ENCODE measurements at regions not wholly inside any gene's neighbourhood (a gene's known extent, or its start where the extent isn't known, plus 50 kb on each side); places are given as distances from the start of the nearest gene placed in this dataset.

DNA sequence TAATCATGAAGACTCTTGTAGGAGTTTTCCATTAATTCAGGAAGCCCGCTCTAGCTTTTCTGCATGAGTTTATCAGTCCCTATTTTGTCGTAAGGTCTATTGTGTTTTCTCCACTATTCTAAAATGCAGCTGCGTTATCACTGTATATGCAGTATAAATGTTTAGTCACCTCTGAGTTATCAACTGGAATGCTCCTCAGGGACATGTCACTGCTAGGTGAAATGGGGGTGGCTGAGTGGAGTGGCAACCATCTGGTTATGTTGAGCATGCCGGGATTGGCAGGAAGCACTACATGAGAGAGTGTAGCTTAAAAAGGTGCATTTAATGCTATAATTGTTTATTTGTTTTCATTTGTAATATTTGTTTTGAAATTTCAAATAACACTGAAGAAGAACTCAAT is 285.2 kb upstream of the ELAC2 start:
- DNase-seq (ENCODE audit: low spot score in 2 of 2), result no peak
- H3K27me3 ChIP-seq, result no peaks in the 10 kb centered on the region
- TF ChIP-seq EP300 (IDR thresholded peaks at IDR 0.05), result no peak
- TF ChIP-seq POLR2A (IDR thresholded peaks at IDR 0.05), result no peak
- TF ChIP-seq, protein P1, sequence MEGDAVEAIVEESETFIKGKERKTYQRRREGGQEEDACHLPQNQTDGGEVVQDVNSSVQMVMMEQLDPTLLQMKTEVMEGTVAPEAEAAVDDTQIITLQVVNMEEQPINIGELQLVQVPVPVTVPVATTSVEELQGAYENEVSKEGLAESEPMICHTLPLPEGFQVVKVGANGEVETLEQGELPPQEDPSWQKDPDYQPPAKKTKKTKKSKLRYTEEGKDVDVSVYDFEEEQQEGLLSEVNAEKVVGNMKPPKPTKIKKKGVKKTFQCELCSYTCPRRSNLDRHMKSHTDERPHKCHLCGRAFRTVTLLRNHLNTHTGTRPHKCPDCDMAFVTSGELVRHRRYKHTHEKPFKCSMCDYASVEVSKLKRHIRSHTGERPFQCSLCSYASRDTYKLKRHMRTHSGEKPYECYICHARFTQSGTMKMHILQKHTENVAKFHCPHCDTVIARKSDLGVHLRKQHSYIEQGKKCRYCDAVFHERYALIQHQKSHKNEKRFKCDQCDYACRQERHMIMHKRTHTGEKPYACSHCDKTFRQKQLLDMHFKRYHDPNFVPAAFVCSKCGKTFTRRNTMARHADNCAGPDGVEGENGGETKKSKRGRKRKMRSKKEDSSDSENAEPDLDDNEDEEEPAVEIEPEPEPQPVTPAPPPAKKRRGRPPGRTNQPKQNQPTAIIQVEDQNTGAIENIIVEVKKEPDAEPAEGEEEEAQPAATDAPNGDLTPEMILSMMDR (IDR thresholded peaks at IDR 0.05), result no peak

DNA sequence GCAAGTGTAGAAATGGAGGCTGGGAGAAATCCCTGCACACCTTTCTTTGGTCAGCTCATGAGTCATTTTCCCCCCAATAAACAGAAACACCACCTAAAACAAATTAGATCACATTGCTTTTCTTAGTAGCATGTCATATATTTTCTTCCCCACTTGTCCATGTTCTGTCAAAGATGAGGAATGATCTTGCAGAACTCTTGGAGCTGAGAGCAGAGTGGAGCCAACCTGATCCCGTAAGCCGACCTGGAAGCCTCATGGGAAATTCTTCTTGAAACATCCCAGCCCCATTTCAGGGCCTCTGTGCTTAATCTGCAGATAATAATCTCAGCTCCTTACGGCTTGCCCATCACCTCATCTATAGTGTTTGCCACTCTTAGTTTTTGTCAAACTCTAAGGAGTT is 284.6 kb upstream of the ELAC2 start:
- no peak overlapping the region for H3K4me3 ChIP-seq
- H3K27ac ChIP-seq, result no peak overlapping the region
- H3K27me3 ChIP-seq, result no peaks in the 10 kb centered on the region
- no peaks in the 10 kb centered on the region for H3K4me1 ChIP-seq
- no peak for DNase-seq (ENCODE audit: low spot score in 2 of 2)
- TF ChIP-seq, protein P1 (IDR thresholded peaks at IDR 0.05), result no peak
- TF ChIP-seq EP300 (IDR thresholded peaks at IDR 0.05) (no peak), POLR2A (IDR thresholded peaks at IDR 0.05) (no peak)
- no peaks in the 10 kb centered on the region for H3K36me3 ChIP-seq
- H3K9me3 ChIP-seq, result no peaks in the 10 kb centered on the region
- 91 to 92% methylated on average over 3 of the region's 3 CpGs for WGBS, 2 donors

More for the DNA sequence above, 285.2 kb upstream of the ELAC2 start:
- Histone ChIP-seq H3K4me3 (no peak overlapping the region), H3K9me3 (no peaks in the 10 kb centered on the region), H3K36me3 (no peaks in the 10 kb centered on the region), H3K27ac (no peak overlapping the region), H3K4me1 (no peaks in the 10 kb centered on the region)
- WGBS, 2 donors, result 91 to 96% methylated on average over 4 of the region's 4 CpGs

DNA sequence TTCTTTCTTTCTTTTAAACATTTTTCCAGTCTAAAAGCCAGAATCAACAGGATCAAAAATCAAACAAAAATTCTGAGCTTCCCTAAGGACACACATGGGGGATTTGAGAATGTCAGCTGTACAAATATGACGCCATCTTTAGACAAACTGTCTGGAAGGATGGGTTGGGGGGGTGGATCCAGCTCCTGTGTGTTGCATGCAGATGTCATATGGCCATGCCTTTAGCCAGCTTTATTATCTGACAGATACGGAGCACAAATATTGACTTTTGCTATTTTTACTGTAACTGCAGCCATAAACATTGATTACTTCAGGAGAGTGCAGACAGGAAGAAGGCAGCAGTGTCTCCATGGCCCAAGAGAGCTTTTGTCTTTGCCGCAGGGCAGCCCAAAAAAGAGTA is 279.4 kb upstream of the ELAC2 start:
- H3K27me3 ChIP-seq, result no peaks in the 10 kb centered on the region
- no peak for DNase-seq (ENCODE audit: low spot score in 2 of 2)
- H3K27ac ChIP-seq, result no peak overlapping the region
- no peak for TF ChIP-seq EP300 (IDR thresholded peaks at IDR 0.05)
- TF ChIP-seq, protein P1 (IDR thresholded peaks at IDR 0.05), result no peak
- no peak for TF ChIP-seq POLR2A (IDR thresholded peaks at IDR 0.05)
- H3K4me3 ChIP-seq, result no peak overlapping the region
- WGBS, 2 donors, result 46 to 55% methylated on average over 3 of the region's 3 CpGs
- H3K4me1 ChIP-seq, result no peaks in the 10 kb centered on the region
- no peaks in the 10 kb centered on the region for H3K9me3 ChIP-seq
- H3K36me3 ChIP-seq, result no peaks in the 10 kb centered on the region

DNA sequence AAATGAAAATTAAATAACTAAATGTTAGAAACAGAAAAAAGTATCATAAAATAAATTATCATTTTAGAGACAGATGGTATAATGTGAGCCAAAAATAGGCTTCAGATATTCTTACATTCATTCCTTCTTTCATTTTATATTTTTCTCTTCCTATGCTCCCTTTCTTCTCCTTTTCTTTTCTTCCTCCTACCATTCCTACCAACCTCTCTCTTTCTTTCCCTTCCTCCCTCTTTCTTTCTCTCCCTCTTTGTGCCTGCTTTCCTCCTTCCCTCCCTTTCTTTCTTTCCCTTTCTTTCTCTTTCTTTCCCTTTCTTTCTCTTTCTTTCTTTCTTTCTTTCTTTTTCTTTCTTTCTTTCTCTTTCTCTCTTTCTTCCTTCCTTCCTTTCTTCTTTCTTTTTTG is 275.6 kb upstream of the ELAC2 start:
- H3K36me3 ChIP-seq, result no peaks in the 10 kb centered on the region

DNA sequence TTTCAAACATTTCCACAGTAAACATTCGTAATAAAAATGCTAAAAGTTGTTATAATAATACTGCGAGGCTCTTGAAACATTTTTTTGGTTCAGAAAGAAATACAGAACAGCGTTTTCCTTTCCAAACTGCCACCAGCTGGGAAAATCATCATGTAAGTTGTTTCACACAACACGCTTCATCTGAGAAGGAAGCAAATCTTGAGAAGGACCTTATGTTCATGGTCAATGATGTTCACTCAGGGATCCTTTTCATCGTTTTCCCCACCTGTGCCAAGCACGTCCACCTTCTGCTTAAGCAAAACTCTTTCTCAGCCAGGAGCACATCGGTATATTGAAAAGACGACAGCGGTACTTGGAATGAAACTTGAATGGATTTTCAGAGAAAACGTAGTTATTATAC is 274.5 kb upstream of the ELAC2 start:
- H3K4me3 ChIP-seq, result no peak overlapping the region
- no peaks in the 10 kb centered on the region for H3K4me1 ChIP-seq
- WGBS, 2 donors, result 71% methylated on average over 10 of the region's 10 CpGs
- DNase-seq (ENCODE audit: low spot score in 2 of 2), result no peak
- no peaks in the 10 kb centered on the region for H3K9me3 ChIP-seq
- H3K36me3 ChIP-seq, result no peaks in the 10 kb centered on the region
- no peak overlapping the region for H3K27ac ChIP-seq
- no peaks in the 10 kb centered on the region for H3K27me3 ChIP-seq
- no peak for TF ChIP-seq POLR2A (IDR thresholded peaks at IDR 0.05)
- TF ChIP-seq EP300 (IDR thresholded peaks at IDR 0.05), result no peak
- TF ChIP-seq, protein P1 (IDR thresholded peaks at IDR 0.05), result no peak

More for the DNA sequence above, 275.6 kb upstream of the ELAC2 start:
- DNase-seq (ENCODE audit: low spot score in 2 of 2), result no peak
- Histone ChIP-seq H3K4me1 (no peaks in the 10 kb centered on the region), H3K9me3 (no peaks in the 10 kb centered on the region), H3K27me3 (no peaks in the 10 kb centered on the region), H3K27ac (no peak overlapping the region), H3K4me3 (no peak overlapping the region)
- TF ChIP-seq, protein P1 (IDR thresholded peaks at IDR 0.05), result no peak
- TF ChIP-seq POLR2A (IDR thresholded peaks at IDR 0.05) (no peak), EP300 (IDR thresholded peaks at IDR 0.05) (no peak)

All from tibial nerve (tissue), 4 donors.